ENCODE measurements at regions not wholly inside any gene's neighbourhood (a gene's known extent, or its start where the extent isn't known, plus 50 kb on each side); places are given as distances from the start of the nearest gene placed in this dataset.
"Not testable (repeated sequence)": the region's sequence is repeated elsewhere in the genome, so short reads cannot be mapped to it uniquely, and the experiment has no call there.

DNA sequence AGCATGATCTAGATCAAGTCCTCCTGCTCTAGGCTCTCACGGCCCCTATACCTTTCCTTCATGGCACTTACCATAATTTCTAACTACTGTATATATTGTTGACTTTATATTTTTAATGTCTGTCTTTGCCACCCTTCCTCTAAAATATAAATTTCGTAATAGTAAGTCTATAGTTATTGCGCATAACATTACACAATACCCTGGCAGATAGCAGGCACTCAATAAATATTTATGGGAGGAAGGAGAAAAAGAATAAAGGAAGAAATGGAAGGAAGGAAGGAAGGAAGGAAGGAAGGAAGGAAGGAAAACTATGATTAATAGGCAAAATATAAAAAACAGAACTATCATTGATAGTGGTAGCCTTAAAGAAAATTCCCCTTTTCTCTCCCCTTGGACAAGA lies 190.3 kb upstream of the LMCD1 start:
- Histone ChIP-seq H3K4me3 (IDR thresholded peaks at IDR 0.05; ENCODE audit: insufficient read depth, low read depth, low read length) (no peak overlapping the region), H3K79me2 (ENCODE audit: insufficient read depth, low read depth) (no peaks in the 10 kb centered on the region), H3K27ac (no peak overlapping the region), H4K20me1 (ENCODE audit: insufficient read depth) (no peaks in the 10 kb centered on the region), H3K36me3 (ENCODE audit: insufficient read depth) (no peaks in the 10 kb centered on the region), H3K9ac (no peak overlapping the region), H3K4me1 (ENCODE audit: low read depth, poor library complexity, severe bottlenecking) (no peaks in the 10 kb centered on the region), H3K27me3 (ENCODE audit: insufficient read depth, low read depth) (no peaks in the 10 kb centered on the region), H2AFZ (ENCODE audit: low read depth) (no peak overlapping the region), H3K4me2 (no peak overlapping the region)
- TF ChIP-seq CTCF (conservative IDR thresholded peaks at IDR 0.05; ENCODE audit: low read depth, low read length), result no peak

DNA sequence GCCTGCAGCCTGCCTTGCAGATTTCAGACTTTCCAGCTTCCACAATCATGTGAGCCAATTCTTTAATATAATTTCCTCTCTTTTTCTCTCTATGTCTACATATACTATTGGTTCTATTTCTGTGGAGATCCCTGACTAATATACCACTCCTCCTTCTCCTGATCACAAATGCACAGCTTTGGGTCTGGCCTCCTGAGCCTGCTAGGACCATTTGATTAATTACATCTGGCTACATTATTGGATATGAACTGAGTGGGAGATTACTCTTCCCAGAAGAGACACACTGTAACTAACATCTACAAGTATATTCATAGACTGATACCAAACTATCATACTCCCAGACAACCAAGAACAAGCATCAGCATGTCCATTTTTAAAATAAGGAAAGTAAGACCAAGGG lies 188.9 kb upstream of the LMCD1 start:
- Histone ChIP-seq H3K9ac (no peak overlapping the region), H3K27me3 (ENCODE audit: insufficient read depth, low read depth) (no peaks in the 10 kb centered on the region), H3K27ac (no peak overlapping the region), H4K20me1 (ENCODE audit: insufficient read depth) (no peaks in the 10 kb centered on the region), H3K4me1 (ENCODE audit: low read depth, poor library complexity, severe bottlenecking) (no peaks in the 10 kb centered on the region), H3K4me3 (IDR thresholded peaks at IDR 0.05; ENCODE audit: insufficient read depth, low read depth, low read length) (no peak overlapping the region), H3K36me3 (ENCODE audit: insufficient read depth) (no peaks in the 10 kb centered on the region), H2AFZ (ENCODE audit: low read depth) (no peak overlapping the region), H3K4me2 (no peak overlapping the region), H3K79me2 (ENCODE audit: insufficient read depth, low read depth) (no peaks in the 10 kb centered on the region)
- no peak for TF ChIP-seq CTCF (conservative IDR thresholded peaks at IDR 0.05; ENCODE audit: low read depth, low read length)

- Histone ChIP-seq H3K27me3 (ENCODE audit: insufficient read depth, low read depth) (no peaks in the 10 kb centered on the region), H3K9ac (no peak overlapping the region), H3K4me1 (ENCODE audit: low read depth, poor library complexity, severe bottlenecking) (no peaks in the 10 kb centered on the region), H3K4me3 (IDR thresholded peaks at IDR 0.05; ENCODE audit: insufficient read depth, low read depth, low read length) (no peak overlapping the region), H3K27ac (no peak overlapping the region), H3K79me2 (ENCODE audit: insufficient read depth, low read depth) (no peaks in the 10 kb centered on the region), H2AFZ (ENCODE audit: low read depth) (no peak overlapping the region), H3K4me2 (no peak overlapping the region), H3K36me3 (ENCODE audit: insufficient read depth) (no peaks in the 10 kb centered on the region), H4K20me1 (ENCODE audit: insufficient read depth) (no peaks in the 10 kb centered on the region)
- no peak for TF ChIP-seq CTCF (conservative IDR thresholded peaks at IDR 0.05; ENCODE audit: low read depth, low read length)
Measured at GRCh38 chr3:8313560-8314267, 187.9 kb upstream of the LMCD1 start.

DNA sequence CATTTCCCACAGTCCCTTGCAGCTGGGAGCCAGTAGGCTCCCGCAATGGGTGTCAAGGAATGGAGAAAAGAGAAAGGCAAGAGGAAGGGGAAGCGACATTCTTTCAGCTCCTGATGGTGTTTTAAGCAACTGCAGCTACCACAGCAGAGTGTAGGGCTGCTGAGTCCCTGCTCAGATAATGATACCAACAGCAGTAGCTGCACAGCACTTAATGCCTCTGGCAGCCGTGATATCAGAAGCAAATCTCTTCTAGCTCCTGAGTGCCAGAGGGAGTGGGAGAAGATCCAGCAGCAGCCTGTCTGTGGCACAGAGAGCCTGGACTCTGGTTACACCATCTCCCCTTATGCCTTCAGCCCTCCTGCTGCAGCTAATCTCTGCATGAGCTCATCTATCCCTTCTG lies 186.1 kb upstream of the LMCD1 start:
- H3K4me2 ChIP-seq; H3K27me3 ChIP-seq (ENCODE audit: insufficient read depth, low read depth); H3K27ac ChIP-seq; H3K79me2 ChIP-seq (ENCODE audit: insufficient read depth, low read depth); H3K9ac ChIP-seq; H3K4me3 ChIP-seq (IDR thresholded peaks at IDR 0.05; ENCODE audit: insufficient read depth, low read depth, low read length); H4K20me1 ChIP-seq (ENCODE audit: insufficient read depth); H2AFZ ChIP-seq (ENCODE audit: low read depth); H3K36me3 ChIP-seq (ENCODE audit: insufficient read depth); H3K4me1 ChIP-seq (ENCODE audit: low read depth, poor library complexity, severe bottlenecking): not testable (repeated sequence)

All from KMS-11 (cell line).